22Rv1 (cell line): ENCODE measurements at regions not wholly inside any gene's neighbourhood (a gene's known extent, or its start where the extent isn't known, plus 50 kb on each side); places are given as distances from the start of the nearest gene placed in this dataset.

Experiments used
- H3K27ac ChIP-seq: fragments of 450-650 bp; 2 replicates; pipeline ENCODE4 v1.5.1; 2017
- ZFX ChIP-seq: fragments of 450-650 bp; IDR thresholded peaks from 2 replicates; pipeline ENCODE4 v1.6.1; 2017; ENCODE audit warnings: antibody characterized with exemption, borderline replicate concordance
- TF ChIP-seq, protein P1 (sequence below): fragments of 450-650 bp; IDR thresholded peaks from 2 replicates; pipeline ENCODE4 v1.5.1; 2017; ENCODE audit warnings: mild to moderate bottlenecking

DNA sequence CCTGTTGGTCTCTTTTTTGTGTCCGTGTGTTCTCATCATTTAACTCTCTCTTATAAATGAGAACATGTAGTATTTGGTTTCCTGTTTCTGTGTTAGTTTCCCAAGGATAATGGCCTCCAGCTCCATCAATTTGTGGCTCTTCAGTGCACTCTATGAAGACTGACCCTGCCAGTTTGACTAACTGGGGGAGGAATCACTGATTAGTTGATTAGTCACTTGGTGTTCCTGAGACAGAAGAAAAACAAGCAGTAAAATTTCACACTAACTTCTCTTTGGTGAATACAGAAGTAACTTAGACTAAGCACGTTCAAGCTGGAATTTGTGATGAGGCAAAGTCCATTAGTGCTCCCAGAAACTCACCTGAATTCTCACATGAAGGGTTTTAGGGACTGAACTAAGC lies 495.8 kb upstream of the RORB start:
- no peak overlapping the region for H3K27ac ChIP-seq
- TF ChIP-seq, protein P1, sequence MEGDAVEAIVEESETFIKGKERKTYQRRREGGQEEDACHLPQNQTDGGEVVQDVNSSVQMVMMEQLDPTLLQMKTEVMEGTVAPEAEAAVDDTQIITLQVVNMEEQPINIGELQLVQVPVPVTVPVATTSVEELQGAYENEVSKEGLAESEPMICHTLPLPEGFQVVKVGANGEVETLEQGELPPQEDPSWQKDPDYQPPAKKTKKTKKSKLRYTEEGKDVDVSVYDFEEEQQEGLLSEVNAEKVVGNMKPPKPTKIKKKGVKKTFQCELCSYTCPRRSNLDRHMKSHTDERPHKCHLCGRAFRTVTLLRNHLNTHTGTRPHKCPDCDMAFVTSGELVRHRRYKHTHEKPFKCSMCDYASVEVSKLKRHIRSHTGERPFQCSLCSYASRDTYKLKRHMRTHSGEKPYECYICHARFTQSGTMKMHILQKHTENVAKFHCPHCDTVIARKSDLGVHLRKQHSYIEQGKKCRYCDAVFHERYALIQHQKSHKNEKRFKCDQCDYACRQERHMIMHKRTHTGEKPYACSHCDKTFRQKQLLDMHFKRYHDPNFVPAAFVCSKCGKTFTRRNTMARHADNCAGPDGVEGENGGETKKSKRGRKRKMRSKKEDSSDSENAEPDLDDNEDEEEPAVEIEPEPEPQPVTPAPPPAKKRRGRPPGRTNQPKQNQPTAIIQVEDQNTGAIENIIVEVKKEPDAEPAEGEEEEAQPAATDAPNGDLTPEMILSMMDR: no peak
- no peak for TF ChIP-seq ZFX

DNA sequence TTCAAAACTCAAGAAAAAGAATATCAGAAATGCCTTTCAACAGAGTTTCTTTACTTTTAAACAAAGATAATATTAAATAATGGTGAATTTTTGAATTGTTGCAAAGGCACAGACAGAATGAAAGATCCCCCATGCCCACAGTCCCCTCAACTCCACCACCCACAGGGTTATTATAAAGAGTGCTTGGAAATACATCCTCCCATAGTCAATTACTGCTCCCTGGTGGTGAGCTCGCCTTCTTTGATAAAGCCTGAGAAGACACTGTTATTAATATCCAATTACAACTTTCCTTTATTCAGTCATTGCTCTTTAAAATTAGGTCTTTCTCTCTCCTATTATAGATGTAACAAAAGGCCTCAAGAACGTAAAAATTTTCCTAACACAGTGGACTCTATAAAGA lies 490.2 kb upstream of the RORB start:
- TF ChIP-seq, protein P1: no peak
- no peak for TF ChIP-seq ZFX
- no peak overlapping the region for H3K27ac ChIP-seq

DNA sequence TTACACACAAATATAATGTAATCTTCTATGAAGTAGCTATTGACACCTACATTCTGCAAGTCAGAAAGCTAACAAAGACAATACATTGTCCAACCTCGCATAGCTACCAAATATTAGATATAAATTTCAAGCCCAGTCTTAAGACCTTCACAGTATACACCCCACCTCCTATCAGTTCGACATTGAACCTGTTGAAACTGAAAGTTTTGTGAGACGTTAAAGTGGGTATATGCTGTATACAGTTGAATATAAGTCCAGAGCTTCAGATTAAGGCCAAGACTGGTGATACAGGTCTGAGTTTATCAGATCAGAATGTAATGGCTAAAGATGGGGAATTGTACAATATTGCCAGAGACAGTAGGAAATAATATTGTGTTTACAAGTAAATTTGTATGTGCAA lies 489.3 kb upstream of the RORB start:
- TF ChIP-seq, protein P1: no peak
- no peak for TF ChIP-seq ZFX
- no peak overlapping the region for H3K27ac ChIP-seq

DNA sequence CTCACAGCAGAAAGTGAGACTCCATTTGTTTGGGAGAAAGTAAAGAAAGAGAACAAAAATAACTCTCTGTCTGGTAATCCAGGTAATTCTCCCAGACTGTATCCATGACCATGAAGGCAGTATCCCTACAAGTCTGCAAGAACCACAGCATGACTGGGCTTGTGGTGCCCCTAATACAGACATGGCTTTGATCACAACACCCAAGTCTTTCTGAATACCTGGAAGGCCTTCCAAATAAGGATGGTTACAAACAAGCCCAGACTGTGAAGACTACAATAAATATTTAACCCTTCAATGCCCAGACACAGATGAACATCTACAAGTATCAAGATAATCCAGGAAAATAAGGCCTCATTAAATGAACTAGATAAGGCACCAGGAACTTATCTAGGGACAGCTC lies 481.1 kb upstream of the RORB start:
- TF ChIP-seq ZFX: no peak
- TF ChIP-seq, protein P1: no peak

DNA sequence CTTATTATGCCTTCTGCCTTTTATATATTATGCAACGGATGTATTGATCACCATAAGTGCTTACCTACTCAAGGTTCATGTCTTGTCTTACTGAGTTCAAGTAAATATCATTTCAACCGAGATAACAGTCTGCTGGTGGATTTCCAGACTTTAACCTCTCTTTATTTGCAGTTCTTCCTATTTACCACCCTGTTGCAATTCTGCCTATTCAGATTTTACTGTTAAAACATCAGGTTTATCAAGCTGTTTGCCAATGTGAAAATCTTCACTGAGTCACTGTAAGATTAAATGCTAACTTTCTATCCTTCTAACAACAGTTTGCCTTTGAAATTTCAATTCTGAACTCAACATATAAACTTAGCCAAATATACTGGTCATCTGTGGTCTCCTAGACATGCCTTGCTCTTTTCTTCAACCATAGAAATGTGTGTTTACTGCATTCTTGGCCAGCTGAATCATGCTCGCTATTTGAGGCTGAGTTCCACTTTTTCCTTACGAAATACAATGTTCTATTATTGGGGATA lies 471.7 kb upstream of the RORB start:
- TF ChIP-seq ZFX: no peak
- H3K27ac ChIP-seq: no peak overlapping the region

More for the DNA sequence above, 481.1 kb upstream of the RORB start:
- H3K27ac ChIP-seq: no peak overlapping the region

DNA sequence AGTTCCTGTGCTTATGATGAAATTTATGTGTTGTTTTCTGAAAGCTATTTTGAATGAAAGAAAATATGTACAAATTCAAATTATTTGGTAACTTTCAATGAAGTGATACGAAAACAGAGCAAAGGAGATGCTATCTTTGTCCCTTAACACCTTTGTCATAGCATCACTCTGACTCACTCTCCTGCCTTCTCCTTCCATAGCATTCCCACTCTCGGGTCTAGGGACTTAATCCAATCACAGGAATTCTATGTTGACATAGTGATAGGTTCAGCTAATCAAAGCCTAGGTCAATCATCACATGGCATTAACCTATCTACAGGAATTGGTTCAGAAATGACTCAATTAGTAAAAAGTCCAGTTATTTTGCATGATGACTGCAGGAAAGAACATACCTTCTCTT lies 464.7 kb upstream of the RORB start:
- H3K27ac ChIP-seq: no peak overlapping the region
- TF ChIP-seq ZFX: no peak
- TF ChIP-seq, protein P1: no peak

DNA sequence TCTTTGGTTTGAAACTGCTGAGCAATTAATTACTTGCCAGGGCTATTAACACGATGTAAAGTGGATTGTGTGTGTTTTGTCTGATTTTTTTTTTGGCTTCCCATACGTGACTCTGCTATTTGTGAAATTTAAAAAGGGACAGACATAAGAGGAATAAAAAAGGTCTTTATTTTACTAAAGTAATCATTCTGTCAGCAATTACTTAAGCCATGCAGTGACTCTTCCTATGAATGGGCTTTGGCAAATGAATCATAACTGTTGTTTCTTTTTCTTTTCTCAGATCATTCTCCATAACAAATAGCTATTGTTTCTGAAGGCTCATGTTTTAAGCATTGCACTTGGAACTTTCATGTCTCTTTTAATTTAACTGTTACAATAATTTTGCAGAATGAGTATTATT lies 461.3 kb upstream of the RORB start:
- TF ChIP-seq ZFX: no peak
- TF ChIP-seq, protein P1: no peak
- no peak overlapping the region for H3K27ac ChIP-seq
